ENCODE measurements at regions not wholly inside any gene's neighbourhood (a gene's known extent, or its start where the extent isn't known, plus 50 kb on each side); places are given as distances from the start of the nearest gene placed in this dataset.

DNA sequence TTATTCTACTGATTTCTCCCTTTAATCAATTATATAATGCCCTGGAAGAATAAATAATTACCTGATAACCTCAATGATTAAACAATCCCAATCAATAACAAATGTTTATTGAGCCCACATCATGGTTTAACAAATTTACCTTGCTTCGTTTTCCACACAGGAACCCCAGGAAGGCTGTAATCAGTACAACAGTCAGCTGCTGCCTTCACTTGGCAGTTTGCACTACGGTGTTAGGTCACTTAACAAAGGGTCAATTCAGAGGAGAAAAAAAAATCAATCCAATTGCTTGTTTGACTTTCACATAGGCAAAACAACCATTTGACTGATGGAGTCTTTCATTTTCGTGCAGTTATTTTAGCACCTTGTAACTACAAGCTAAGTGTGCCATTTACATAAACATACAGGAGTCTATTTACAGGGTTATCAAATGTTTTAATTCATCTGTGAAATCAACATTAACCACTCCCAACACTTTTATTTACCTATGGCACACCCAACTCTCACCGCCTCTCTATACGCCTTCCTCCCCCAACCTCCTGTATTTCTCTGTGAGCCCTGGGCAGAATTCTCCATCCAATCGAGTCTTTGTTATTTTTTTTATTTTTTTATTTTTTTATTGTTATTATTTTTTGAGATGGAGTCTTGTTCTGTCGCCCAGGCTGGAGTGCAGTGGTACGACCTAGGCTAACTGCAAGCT is 140.4 kb upstream of the TAB2 start:
- Histone ChIP-seq H3K4me3 (ENCODE audit: low read depth, low read length) (no peak overlapping the region), H3K36me3 (ENCODE audit: control insufficient read depth, insufficient read depth, low read length) (no peaks in the 10 kb centered on the region), H3K27me3 (ENCODE audit: control insufficient read depth, insufficient read depth, low read length) (no peaks in the 10 kb centered on the region)
- no peak for TF ChIP-seq CTCF (IDR thresholded peaks at IDR 0.05; ENCODE audit: insufficient read depth, low read length, poor library complexity, severe bottlenecking)
- DNase-seq (ENCODE audit: low read depth): no peak

GRCh38 chr6:149179431-149179830 is 138.1 kb upstream of the TAB2 start:
- Histone ChIP-seq H3K4me3 (ENCODE audit: low read depth, low read length) (no peak overlapping the region), H3K27me3 (ENCODE audit: control insufficient read depth, insufficient read depth, low read length) (no peaks in the 10 kb centered on the region), H3K36me3 (ENCODE audit: control insufficient read depth, insufficient read depth, low read length) (no peaks in the 10 kb centered on the region)
- TF ChIP-seq CTCF (IDR thresholded peaks at IDR 0.05; ENCODE audit: insufficient read depth, low read length, poor library complexity, severe bottlenecking): no peak
- no peak for DNase-seq (ENCODE audit: low read depth)

GRCh38 chr6:149181304-149181703 is 136.2 kb upstream of the TAB2 start:
- DNase-seq (ENCODE audit: low read depth): no peak
- no peak for TF ChIP-seq CTCF (IDR thresholded peaks at IDR 0.05; ENCODE audit: insufficient read depth, low read length, poor library complexity, severe bottlenecking)
- Histone ChIP-seq H3K4me3 (ENCODE audit: low read depth, low read length) (no peak overlapping the region), H3K36me3 (ENCODE audit: control insufficient read depth, insufficient read depth, low read length) (no peaks in the 10 kb centered on the region), H3K27me3 (ENCODE audit: control insufficient read depth, insufficient read depth, low read length) (no peaks in the 10 kb centered on the region)

GRCh38 chr6:149182262-149182661 is 135.2 kb upstream of the TAB2 start:
- H3K4me3 ChIP-seq (ENCODE audit: low read depth, low read length): no peak overlapping the region
- H3K27me3 ChIP-seq (ENCODE audit: control insufficient read depth, insufficient read depth, low read length): no peaks in the 10 kb centered on the region
- H3K36me3 ChIP-seq (ENCODE audit: control insufficient read depth, insufficient read depth, low read length): no peaks in the 10 kb centered on the region
- TF ChIP-seq CTCF (IDR thresholded peaks at IDR 0.05; ENCODE audit: insufficient read depth, low read length, poor library complexity, severe bottlenecking): no peak
- no peak for DNase-seq (ENCODE audit: low read depth)

GRCh38 chr6:149184523-149184922 is 133.0 kb upstream of the TAB2 start:
- TF ChIP-seq CTCF (IDR thresholded peaks at IDR 0.05; ENCODE audit: insufficient read depth, low read length, poor library complexity, severe bottlenecking): no peak
- DNase-seq (ENCODE audit: low read depth): no peak

GRCh38 chr6:149185799-149186357 is 131.6 kb upstream of the TAB2 start:
- no peak for DNase-seq (ENCODE audit: low read depth)
- no peak for TF ChIP-seq CTCF (IDR thresholded peaks at IDR 0.05; ENCODE audit: insufficient read depth, low read length, poor library complexity, severe bottlenecking)
- H3K36me3 ChIP-seq (ENCODE audit: control insufficient read depth, insufficient read depth, low read length): no peaks in the 10 kb centered on the region
- no peak overlapping the region for H3K4me3 ChIP-seq (ENCODE audit: low read depth, low read length)
- no peaks in the 10 kb centered on the region for H3K27me3 ChIP-seq (ENCODE audit: control insufficient read depth, insufficient read depth, low read length)

More at GRCh38 chr6:149184523-149184922, 133.0 kb upstream of the TAB2 start:
- H3K4me3 ChIP-seq (ENCODE audit: low read depth, low read length): no peak overlapping the region
- no peaks in the 10 kb centered on the region for H3K36me3 ChIP-seq (ENCODE audit: control insufficient read depth, insufficient read depth, low read length)
- H3K27me3 ChIP-seq (ENCODE audit: control insufficient read depth, insufficient read depth, low read length): no peaks in the 10 kb centered on the region

All from kidney epithelial cell (primary cell).